ENCODE measurements at regions not wholly inside any gene's neighbourhood (a gene's known extent, or its start where the extent isn't known, plus 50 kb on each side); places are given as distances from the start of the nearest gene placed in this dataset.
"Not testable (repeated sequence)": the region's sequence is repeated elsewhere in the genome, so short reads cannot be mapped to it uniquely, and the experiment has no call there.

- Histone ChIP-seq H4K20me1 (ENCODE audit: insufficient read depth) (no peaks in the 10 kb centered on the region), H3K9me2 (ENCODE audit: insufficient read depth) (no peaks in the 10 kb centered on the region), H3K4me2 (no peak overlapping the region), H3K9me3 (ENCODE audit: insufficient read depth, low read depth) (no peaks in the 10 kb centered on the region), H3F3A (ENCODE audit: insufficient read depth, low read depth) (no peaks in the 10 kb centered on the region), H3K27me3 (ENCODE audit: insufficient read depth, low read depth) (no peaks in the 10 kb centered on the region), H3K79me2 (ENCODE audit: low read depth) (no peaks in the 10 kb centered on the region), H3K36me3 (ENCODE audit: low read depth) (no peaks in the 10 kb centered on the region), H3K4me3 (no peak overlapping the region), H3K27ac (no peak overlapping the region), H2AFZ (no peak overlapping the region), H3K4me1 (replicated peaks; ENCODE audit: insufficient read depth) (no peaks in the 10 kb centered on the region)
- intact Hi-C loops (cut with micrococcal nuclease; ENCODE audit: unreplicated experiment) = no loop called here
- BruUV-seq (replicated peaks) = no TSS peak
- DNase-seq = no peak
- CTCF ChIA-PET = interaction anchor here (0.7 kb wide), 1 partner anchor 377 kb away, joined by 4 read pairs; no protein-coding TSS in a partner anchor
- POLR2A ChIA-PET (ENCODE audit: unreplicated experiment) = no interaction called here
- TF ChIP-seq CTCF (conservative IDR thresholded peaks at IDR 0.05) = no peak
- no peak for TF ChIP-seq EZH2 (IDR thresholded peaks at IDR 0.05; ENCODE audit: low read depth)
These were observed 198.7 kb downstream of the ZC3H11B start for GRCh38 chr1:219414250-219414649.

- H4K20me1 ChIP-seq (ENCODE audit: insufficient read depth) = no peaks in the 10 kb centered on the region
- intact Hi-C loops (cut with micrococcal nuclease; ENCODE audit: unreplicated experiment) = no loop called here
- no peaks in the 10 kb centered on the region for H3K36me3 ChIP-seq (ENCODE audit: low read depth)
- no peak overlapping the region for H3K4me2 ChIP-seq
- no peak overlapping the region for H3K27ac ChIP-seq
- no TSS peak for BruUV-seq (replicated peaks)
- H3F3A ChIP-seq (ENCODE audit: insufficient read depth, low read depth) = no peaks in the 10 kb centered on the region
- no peaks in the 10 kb centered on the region for H3K27me3 ChIP-seq (ENCODE audit: insufficient read depth, low read depth)
- H3K79me2 ChIP-seq (ENCODE audit: low read depth) = no peaks in the 10 kb centered on the region
- CTCF ChIA-PET = no interaction called here
- TF ChIP-seq EZH2 (IDR thresholded peaks at IDR 0.05; ENCODE audit: low read depth) = no peak
- no peak for TF ChIP-seq CTCF (conservative IDR thresholded peaks at IDR 0.05)
- H3K9me3 ChIP-seq (ENCODE audit: insufficient read depth, low read depth) = no peaks in the 10 kb centered on the region
- H3K4me3 ChIP-seq = no peak overlapping the region
- no peaks in the 10 kb centered on the region for H3K4me1 ChIP-seq (replicated peaks; ENCODE audit: insufficient read depth)
- H2AFZ ChIP-seq = no peak overlapping the region
- no peak for DNase-seq
- H3K9me2 ChIP-seq (ENCODE audit: insufficient read depth) = no peaks in the 10 kb centered on the region
- POLR2A ChIA-PET (ENCODE audit: unreplicated experiment) = no interaction called here
These were observed 199.4 kb downstream of the ZC3H11B start for GRCh38 chr1:219413536-219413935.

- ChIA-PET POLR2A (ENCODE audit: unreplicated experiment) (no interaction called here), CTCF (no interaction called here)
- Histone ChIP-seq H3K9me2 (ENCODE audit: insufficient read depth) (no peaks in the 10 kb centered on the region), H3K4me3 (no peak overlapping the region), H3F3A (ENCODE audit: insufficient read depth, low read depth) (no peaks in the 10 kb centered on the region), H4K20me1 (ENCODE audit: insufficient read depth) (no peaks in the 10 kb centered on the region), H3K4me2 (no peak overlapping the region), H3K36me3 (ENCODE audit: low read depth) (no peaks in the 10 kb centered on the region), H3K27ac (no peak overlapping the region), H3K4me1 (replicated peaks; ENCODE audit: insufficient read depth) (no peaks in the 10 kb centered on the region), H2AFZ (no peak overlapping the region), H3K27me3 (ENCODE audit: insufficient read depth, low read depth) (no peaks in the 10 kb centered on the region), H3K9me3 (ENCODE audit: insufficient read depth, low read depth) (no peaks in the 10 kb centered on the region), H3K79me2 (ENCODE audit: low read depth) (no peaks in the 10 kb centered on the region)
- no TSS peak for BruUV-seq (replicated peaks)
- TF ChIP-seq CTCF (conservative IDR thresholded peaks at IDR 0.05) (no peak), EZH2 (IDR thresholded peaks at IDR 0.05; ENCODE audit: low read depth) (no peak)
- intact Hi-C loops (cut with micrococcal nuclease; ENCODE audit: unreplicated experiment) = no loop called here
- DNase-seq = no peak
These were observed 200.1 kb downstream of the ZC3H11B start for GRCh38 chr1:219412772-219413171.

GRCh38 chr1:219410721-219411120 is 202.2 kb downstream of the ZC3H11B start:
- BruUV-seq (replicated peaks); intact Hi-C loops (cut with micrococcal nuclease; ENCODE audit: unreplicated experiment); H4K20me1 ChIP-seq (ENCODE audit: insufficient read depth); H3K9me3 ChIP-seq (ENCODE audit: insufficient read depth, low read depth); H3K4me2 ChIP-seq; H3K4me3 ChIP-seq; DNase-seq; H3K9me2 ChIP-seq (ENCODE audit: insufficient read depth); H2AFZ ChIP-seq; H3K36me3 ChIP-seq (ENCODE audit: low read depth); H3K27ac ChIP-seq; H3K79me2 ChIP-seq (ENCODE audit: low read depth); H3K4me1 ChIP-seq (replicated peaks; ENCODE audit: insufficient read depth); H3F3A ChIP-seq (ENCODE audit: insufficient read depth, low read depth); CTCF ChIA-PET; POLR2A ChIA-PET (ENCODE audit: unreplicated experiment); H3K27me3 ChIP-seq (ENCODE audit: insufficient read depth, low read depth): not testable (repeated sequence)
